Gastroesophageal sphincter (tissue), 4 donors: ENCODE measurements at regions not wholly inside any gene's neighbourhood (a gene's known extent, or its start where the extent isn't known, plus 50 kb on each side); places are given as distances from the start of the nearest gene placed in this dataset.

ENCODE experiments used
- ATAC-seq: fragments of 150-250 bp; one replicate; pipeline ENCODE4 v1.9.1; 2016; ENCODE audit warnings: mild to moderate bottlenecking, moderate library complexity
- H3K27ac ChIP-seq, 4 donors: fragments of 200-600 bp; sonication (generic) in 3 of 4; 1 replicate in 3 of 4; 2 replicates in 1 of 4; pipeline ENCODE4 v1.5.1; 2016 to 2019
- H3K27me3 ChIP-seq: fragments of 200-600 bp; sonication (generic); one replicate; pipeline ENCODE4 v1.5.1; 2019
- H3K36me3 ChIP-seq, 2 donors: fragments of 200-600 bp; sonication (generic); one replicate each; pipeline ENCODE4 v1.5.1; 2019; ENCODE audit warnings: control low read depth in 1 of 2
- H3K4me1 ChIP-seq, 3 donors: fragments of 200-600 bp; sonication (generic); 1 replicate in 2 of 3; 2 replicates in 1 of 3; pipeline ENCODE4 v1.5.1; 2016 to 2019; ENCODE audit warnings: control low read depth in 2 of 3
- H3K4me3 ChIP-seq, 2 donors: fragments of 200-600 bp; sonication (generic); one replicate each; pipeline ENCODE4 v1.5.1; 2019; ENCODE audit warnings: mild to moderate bottlenecking in 1 of 2, moderate library complexity in 1 of 2
- H3K9me3 ChIP-seq, 3 donors: fragments of 200-600 bp; sonication (generic); one replicate each; pipeline ENCODE4 v1.5.1; 2017 to 2019; ENCODE audit warnings: control low read depth in 2 of 3
- CTCF ChIP-seq, 4 experiments: fragments of 200-600 bp in 2 of 4; fragments of 450-650 bp in 2 of 4; sonication (generic) in 1 of 4; IDR thresholded peaks; one replicate each; pipeline ENCODE4 v1.5.1; 2017 to 2019; ENCODE audit warnings: antibody characterized with exemption in 4 of 4, mild to moderate bottlenecking in 2 of 4, moderate library complexity in 2 of 4
- EP300 ChIP-seq: sonication (generic); formaldehyde crosslinking; IDR thresholded peaks from one replicate; pipeline ENCODE4 v1.6.1; 2017; ENCODE audit warnings: antibody characterized with exemption, mild to moderate bottlenecking
- POLR2A ChIP-seq, 2 donors: fragments of 450-650 bp; IDR thresholded peaks; one replicate each; pipeline ENCODE4 v1.6.1; 2017; ENCODE audit warnings: antibody characterized with exemption in 2 of 2, mild to moderate bottlenecking in 2 of 2, moderate library complexity in 1 of 2
- POLR2AphosphoS5 ChIP-seq: sonication (generic); formaldehyde crosslinking; IDR thresholded peaks from one replicate; pipeline ENCODE4 v1.6.1; 2017; ENCODE audit warnings: antibody characterized with exemption
- WGBS, 2 donors: methylation state at CpG; one replicate each; pipeline ENCODE4 v1.1.5; 2018; ENCODE audit warnings: low coverage in 1 of 2; 5-methylcytosine and 5-hydroxymethylcytosine counted together

- Histone ChIP-seq H3K4me3 (no peak overlapping the region), H3K27ac (no peak overlapping the region), H3K9me3 (no peaks in the 10 kb centered on the region), H3K4me1 (no peaks in the 10 kb centered on the region), H3K36me3 (no peaks in the 10 kb centered on the region), H3K27me3 (no peaks in the 10 kb centered on the region)
- ATAC-seq, result no peak
- 47 to 67% methylated on average over 1 of the region's 1 CpG for WGBS, 2 donors
- TF ChIP-seq POLR2A (IDR thresholded peaks at IDR 0.05) (no peak), POLR2AphosphoS5 (no peak), CTCF (IDR thresholded peaks at IDR 0.05) (no peak), EP300 (no peak)
Measured at GRCh38 chr13:67372868-67373464, 142.8 kb upstream of the PCDH9 start.

GRCh38 chr13:67369895-67370660, 139.9 kb upstream of the PCDH9 start:
- Histone ChIP-seq H3K4me1 (no peaks in the 10 kb centered on the region), H3K4me3 (no peak overlapping the region), H3K27me3 (no peaks in the 10 kb centered on the region), H3K27ac (peak overlapping the region in 2 of 4 donors; percentile 30 to 42), H3K36me3 (no peaks in the 10 kb centered on the region), H3K9me3 (no peaks in the 10 kb centered on the region)
- 29 to 33% methylated on average over 6 of the region's 6 CpGs for WGBS, 2 donors
- ATAC-seq, result peak; percentile 43
- TF ChIP-seq EP300, result no peak
- TF ChIP-seq POLR2A (IDR thresholded peaks at IDR 0.05), result no peak
- TF ChIP-seq CTCF (IDR thresholded peaks at IDR 0.05), result no peak
- peak; percentile 26 for TF ChIP-seq POLR2AphosphoS5

DNA sequence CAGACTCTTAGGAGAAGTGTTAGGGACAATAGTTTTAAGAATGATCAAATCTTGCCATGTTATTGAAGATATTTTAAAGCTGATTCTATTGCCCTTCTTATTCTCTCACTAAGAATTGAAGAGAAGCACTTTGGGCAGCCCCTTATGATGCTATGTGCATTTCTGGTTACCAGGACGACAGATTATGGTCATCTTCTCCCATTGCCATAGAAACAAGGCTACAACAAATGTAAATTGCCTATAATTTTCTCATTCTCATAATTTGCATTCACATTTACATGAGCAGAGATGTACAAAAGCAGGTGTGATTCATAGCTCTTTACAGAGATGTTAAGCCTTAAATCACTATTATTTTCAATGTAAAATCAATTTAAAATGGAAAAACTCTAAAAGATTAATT, 137.3 kb upstream of the PCDH9 start:
- 63 to 82% methylated on average over 1 of the region's 1 CpG for WGBS, 2 donors

DNA sequence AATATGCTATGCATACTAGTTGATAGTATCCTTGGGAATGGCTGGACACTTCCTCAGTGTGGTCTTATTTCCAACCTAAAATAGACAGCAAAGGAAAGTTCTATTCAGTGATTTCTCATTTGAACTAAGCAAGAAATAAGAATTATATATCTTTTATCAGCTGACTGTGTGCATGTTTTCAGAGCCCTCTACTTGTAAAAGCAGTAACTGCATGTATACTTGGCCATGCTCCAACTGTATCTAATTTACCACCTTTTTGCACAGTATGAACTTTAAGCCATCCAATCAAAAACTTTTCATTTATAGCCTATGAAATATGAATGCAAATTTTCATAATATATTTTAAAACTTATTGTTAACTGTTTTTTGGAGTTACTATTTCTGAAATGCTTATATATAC, 136.4 kb upstream of the PCDH9 start:
- no peak for ATAC-seq
- no peaks in the 10 kb centered on the region for H3K9me3 ChIP-seq
- no peaks in the 10 kb centered on the region for H3K27me3 ChIP-seq
- no peaks in the 10 kb centered on the region for H3K4me1 ChIP-seq
- H3K36me3 ChIP-seq, result no peaks in the 10 kb centered on the region
- no peak overlapping the region for H3K27ac ChIP-seq
- TF ChIP-seq CTCF (IDR thresholded peaks at IDR 0.05) (no peak), EP300 (no peak), POLR2AphosphoS5 (no peak), POLR2A (IDR thresholded peaks at IDR 0.05) (no peak)
- no peak overlapping the region for H3K4me3 ChIP-seq

More for the DNA sequence above, 137.3 kb upstream of the PCDH9 start:
- ATAC-seq, result no peak
- Histone ChIP-seq H3K9me3 (no peaks in the 10 kb centered on the region), H3K36me3 (no peaks in the 10 kb centered on the region), H3K27ac (no peak overlapping the region), H3K27me3 (no peaks in the 10 kb centered on the region), H3K4me3 (no peak overlapping the region), H3K4me1 (no peaks in the 10 kb centered on the region)
- TF ChIP-seq EP300 (no peak), CTCF (IDR thresholded peaks at IDR 0.05) (no peak), POLR2AphosphoS5 (no peak), POLR2A (IDR thresholded peaks at IDR 0.05) (no peak)
